ENCODE measurements at regions not wholly inside any gene's neighbourhood (a gene's known extent, or its start where the extent isn't known, plus 50 kb on each side); places are given as distances from the start of the nearest gene placed in this dataset.

- no peak for DNase-seq
These were observed 229.5 kb downstream of the TUSC7 start for GRCh38 chr3:116939091-116939490.

DNA sequence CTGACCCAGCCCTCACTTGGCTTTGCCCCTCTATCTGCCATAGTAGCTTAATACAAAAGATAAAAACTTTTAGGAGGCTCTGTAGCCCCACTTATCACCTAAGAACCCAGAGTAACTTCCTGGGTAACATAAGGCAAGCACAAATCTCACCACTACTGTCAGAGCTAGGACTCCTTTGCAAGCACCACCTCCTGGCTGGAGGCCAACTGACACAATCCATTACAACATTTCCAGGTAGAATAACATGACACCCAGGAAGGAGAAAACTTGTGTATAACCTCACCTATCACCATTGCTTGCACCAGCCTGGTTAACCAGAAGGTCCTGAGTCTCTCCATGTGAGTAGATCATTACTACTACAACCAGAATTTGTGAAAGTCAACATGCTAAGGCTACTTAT, 230.0 kb downstream of the TUSC7 start:
- no peak for DNase-seq

DNA sequence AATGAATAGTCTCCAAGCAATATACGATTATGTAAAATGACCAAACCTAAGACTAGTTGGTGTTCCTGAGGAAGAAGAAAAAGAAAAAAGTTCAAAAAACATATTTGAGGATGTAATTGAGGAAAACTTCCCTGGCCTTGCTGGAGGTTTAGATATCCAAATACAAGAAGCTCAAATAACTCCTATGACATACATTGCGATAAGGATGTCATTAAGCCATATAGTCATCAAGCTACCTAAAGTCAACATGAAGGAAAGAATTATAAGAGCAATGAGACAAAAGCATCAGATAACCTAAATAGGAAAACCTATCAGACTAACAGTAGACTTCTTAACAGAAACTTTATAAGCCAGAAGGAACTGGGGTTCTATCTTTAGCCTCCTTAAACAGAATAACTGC, 231.1 kb downstream of the TUSC7 start:
- DNase-seq, result no peak

DNA sequence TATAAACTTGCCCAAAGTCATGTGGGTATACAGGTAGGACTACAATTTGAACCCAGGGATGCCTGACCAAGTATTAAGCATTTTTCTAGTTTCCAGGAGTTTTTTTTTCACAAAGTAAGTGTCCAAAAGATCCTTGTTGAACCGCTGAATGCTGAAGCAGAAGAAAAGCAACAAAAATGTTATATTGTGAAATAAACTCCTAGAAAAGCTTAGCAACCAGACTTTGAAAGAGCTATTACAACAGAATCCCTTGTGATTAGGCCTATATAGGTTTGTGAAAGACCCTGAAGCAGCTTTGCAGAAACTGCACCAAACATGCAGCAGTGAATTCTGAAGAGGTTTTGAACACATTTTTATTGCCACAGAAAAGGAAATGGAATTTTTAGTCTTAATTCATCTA, 236.8 kb downstream of the TUSC7 start:
- no peak for DNase-seq

DNA sequence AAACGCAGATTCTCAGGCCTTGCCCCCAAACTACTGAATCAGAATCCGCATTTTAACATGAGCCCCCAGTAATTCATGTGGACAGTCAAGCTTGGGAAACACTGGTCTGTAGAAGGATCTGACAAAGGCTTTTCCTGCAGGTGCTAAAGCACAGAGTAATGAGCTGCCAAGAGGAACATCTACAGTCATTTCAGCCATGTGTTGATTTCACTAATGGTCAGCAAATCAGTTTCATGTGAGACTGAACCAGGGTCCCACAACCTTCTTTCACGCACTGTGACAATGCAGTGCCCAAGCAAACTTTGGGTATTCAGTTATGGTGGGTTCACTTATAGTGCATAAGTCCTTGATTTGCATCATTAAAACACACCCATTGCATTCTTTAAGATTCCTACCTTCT, 237.6 kb downstream of the TUSC7 start:
- no peak for DNase-seq

- no peak for DNase-seq
These were observed 238.2 kb downstream of the TUSC7 start for GRCh38 chr3:116947809-116948208.

DNA sequence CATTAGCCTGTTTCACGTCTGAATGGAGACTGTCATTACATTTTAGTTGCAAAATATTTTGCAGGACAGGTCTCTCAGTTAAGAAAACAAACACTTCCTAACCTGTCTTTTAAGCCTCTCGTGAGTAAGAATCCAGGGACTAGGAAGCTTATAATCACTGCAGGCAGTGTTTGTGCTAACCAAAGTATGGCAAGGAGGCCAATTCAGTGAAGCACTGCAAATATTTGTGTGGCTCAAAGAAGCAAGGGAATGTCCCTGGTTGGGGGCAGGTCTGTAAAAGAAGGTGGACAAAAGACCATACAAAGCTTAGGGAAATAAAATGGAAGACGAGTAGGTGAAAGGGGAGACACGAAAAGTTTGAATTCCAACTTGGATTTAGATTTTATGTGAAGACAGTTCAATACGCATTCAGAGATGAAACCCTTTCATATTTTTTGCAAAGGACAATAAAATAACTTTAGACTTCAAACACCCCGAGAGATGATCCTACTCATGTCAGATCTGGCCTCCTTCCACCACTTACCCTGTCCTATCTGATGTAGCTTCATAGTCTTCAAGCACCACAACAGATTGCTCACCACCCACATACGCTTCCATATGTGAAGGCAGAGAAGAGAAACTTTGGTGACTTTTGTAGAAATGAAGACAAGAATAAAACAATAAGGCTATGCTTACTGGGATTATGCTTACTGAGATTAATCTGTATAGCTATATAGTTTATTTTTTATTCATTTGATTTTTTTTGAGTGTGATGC, 240.9 kb downstream of the TUSC7 start:
- DNase-seq, result no peak

- no peak for DNase-seq
These were observed 242.0 kb downstream of the TUSC7 start for GRCh38 chr3:116951610-116952009.

- no peak for DNase-seq
These were observed 248.7 kb downstream of the TUSC7 start for GRCh38 chr3:116958291-116958690.

DNA sequence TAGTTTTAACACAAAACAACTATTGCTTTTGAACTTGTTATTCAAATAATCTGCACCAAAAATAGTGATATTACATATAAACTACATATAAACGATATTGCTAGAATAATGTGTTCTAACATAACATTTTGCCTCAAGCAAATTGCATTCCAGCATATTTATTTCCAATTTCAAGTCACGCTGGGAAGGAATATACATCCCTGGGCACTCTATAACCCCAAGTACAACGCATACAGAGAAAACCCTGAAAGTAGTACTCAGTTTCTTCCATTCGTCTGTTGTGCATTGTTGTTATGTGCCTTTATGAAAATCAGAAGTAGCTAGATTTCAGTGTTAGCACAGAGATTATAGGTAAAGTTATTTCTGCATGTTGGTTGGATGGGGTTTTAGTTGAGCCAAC, 251.5 kb downstream of the TUSC7 start:
- DNase-seq, result no peak

DNA sequence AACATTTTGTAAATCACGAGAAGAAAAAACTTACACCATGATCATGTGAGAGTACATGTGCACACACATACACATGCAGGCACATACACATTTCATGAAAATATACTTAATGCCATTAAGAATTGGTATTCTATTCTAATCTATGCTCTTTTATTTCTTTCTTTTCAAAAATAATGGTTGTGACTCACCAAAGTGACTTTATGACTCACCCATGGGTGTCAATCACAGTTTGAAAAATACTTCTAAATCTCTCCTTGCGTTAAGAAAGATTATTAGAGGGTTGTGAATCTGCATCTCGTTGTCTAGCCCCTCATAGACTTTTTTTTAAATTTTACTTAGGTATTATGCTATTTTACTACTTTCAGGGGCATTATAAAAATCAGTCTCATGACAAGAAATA, 254.2 kb downstream of the TUSC7 start:
- DNase-seq, result no peak

GRCh38 chr3:116966649-116967048, 257.1 kb downstream of the TUSC7 start:
- no peak for DNase-seq

DNA sequence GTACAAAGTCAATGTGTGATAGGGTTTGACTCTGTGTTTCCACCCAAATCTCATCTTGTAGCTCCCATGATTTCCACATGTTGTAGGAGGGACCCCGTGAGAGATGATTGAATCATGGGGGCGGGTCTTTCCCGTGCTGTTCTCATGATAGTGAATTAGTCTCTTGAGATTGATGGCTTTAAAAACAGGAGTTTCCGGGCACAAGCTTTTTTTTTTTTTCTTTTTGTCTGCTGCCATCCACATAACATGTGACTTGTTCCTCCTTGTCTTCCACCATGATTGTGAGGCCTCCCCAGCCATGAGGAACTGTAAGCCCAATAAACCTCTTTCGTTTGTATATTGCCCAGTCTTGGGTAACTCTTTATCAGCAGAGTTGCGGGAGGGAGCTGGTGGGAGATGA, 259.6 kb downstream of the TUSC7 start:
- DNase-seq, result no peak

DNA sequence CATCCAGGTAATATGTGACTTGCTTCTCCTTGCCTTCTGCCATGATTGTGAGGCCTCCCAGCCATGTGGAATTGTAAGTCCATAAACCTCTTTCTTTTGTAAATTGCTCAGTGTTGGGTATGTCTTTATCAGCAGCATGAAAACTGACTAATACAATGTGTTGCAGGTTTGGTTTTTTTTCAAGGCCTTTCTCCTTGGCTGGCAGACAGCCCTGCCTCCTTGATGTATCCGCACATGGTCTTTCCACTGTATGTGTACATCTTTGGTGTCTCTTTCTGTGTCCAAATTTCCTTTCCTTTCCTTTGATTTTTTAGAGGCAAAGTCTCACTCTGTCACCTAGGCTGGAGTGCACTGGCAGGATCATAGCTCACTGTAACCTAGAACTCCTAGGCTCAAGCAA, 260.1 kb downstream of the TUSC7 start:
- DNase-seq, result no peak

- no peak for DNase-seq
These were observed 262.0 kb downstream of the TUSC7 start for GRCh38 chr3:116971531-116971930.

DNA sequence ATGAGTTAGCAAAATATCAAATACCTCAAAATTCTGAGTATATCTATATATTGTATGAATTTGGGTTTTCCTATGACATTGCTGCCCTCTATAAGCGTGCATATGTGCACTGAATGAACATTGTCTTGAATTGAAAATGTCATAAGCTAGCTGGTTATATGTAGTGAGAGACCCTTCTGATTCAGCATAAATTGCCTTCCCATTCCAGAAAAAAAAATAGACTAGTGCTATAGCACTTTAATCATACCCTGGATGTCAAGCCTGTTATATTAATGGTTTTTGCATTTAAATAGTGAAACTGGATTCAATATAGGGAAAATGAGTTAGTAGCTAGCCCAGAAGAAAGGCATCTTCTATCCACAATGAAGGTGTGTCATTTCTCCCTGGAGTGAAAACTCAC, 265.1 kb downstream of the TUSC7 start:
- no peak for DNase-seq

GRCh38 chr3:116977441-116977840, 267.9 kb downstream of the TUSC7 start:
- DNase-seq, result no peak

- no peak for DNase-seq
These were observed 270.5 kb downstream of the TUSC7 start for GRCh38 chr3:116980099-116980498.

- no peak for DNase-seq
These were observed 271.5 kb downstream of the TUSC7 start for GRCh38 chr3:116981089-116981488.

DNA sequence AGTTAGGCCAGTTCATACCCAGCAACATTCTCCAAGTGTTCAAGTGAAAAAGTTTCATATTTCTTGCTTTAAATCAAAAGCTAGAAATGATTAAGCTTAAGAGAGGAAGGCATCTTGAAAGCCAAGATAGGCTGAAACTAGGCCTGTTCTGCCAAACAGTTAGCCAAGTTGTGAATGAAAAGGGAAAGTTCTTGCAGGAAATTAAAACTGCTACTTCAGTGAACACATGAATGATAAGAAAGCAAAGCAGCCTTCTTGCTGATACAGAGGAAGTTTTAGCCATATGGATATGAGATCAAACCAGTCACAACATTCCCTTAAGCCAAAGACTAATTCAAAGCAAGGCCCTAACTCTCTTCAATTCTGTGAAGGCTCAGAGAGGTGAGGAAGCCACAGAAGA, 274.7 kb downstream of the TUSC7 start:
- DNase-seq, result no peak

GRCh38 chr3:116994351-116994879, 284.8 kb downstream of the TUSC7 start:
- no peak for DNase-seq

GRCh38 chr3:117003501-117003900, 293.9 kb downstream of the TUSC7 start:
- DNase-seq, result no peak

DNA sequence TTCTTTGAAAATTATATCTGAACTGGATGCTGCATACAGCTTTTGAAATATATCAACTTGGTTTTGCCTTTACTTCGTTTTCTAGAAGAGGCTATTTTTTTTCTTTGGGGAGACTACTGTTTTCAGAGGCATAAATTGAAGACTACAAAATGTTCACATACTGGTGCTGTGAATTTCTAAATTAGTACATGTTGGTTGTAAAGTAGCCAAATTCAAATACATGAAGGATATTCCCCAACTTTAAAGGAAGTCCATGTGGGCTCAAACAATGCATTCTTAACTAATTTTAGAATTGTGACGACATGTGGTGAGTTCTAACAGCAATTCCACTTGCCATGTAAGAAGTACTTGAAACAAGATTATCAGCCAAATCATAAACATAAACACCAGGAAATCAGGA, 295.7 kb downstream of the TUSC7 start:
- no peak for DNase-seq

DNA sequence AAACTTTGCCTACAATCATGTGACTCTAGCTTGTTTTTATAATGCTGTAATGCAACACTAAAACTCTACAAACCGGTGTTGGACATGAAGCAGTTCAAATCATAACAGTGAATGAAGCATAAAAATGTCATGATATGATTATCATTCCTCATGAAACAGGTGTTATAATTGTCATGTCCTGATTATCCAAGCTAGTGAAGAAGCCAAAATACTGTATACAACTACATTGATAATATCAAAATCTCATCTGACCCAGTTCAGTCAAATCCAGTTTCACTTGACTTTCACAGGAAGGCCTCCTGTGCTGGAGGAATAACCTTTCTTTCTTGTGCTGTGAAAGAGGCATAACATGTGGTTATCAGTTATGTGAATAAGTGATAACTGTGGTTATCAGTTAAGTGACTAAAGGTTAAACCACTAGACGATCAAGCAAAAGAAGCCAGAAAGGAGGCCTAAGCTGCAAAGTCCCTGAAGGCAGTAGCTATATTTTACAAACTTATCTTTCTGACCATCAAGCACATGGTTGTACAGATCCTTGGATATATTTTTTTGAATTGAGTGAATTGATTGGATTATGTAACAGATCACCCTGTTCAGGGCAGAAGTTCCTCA, 296.4 kb downstream of the TUSC7 start:
- no peak for DNase-seq

DNA sequence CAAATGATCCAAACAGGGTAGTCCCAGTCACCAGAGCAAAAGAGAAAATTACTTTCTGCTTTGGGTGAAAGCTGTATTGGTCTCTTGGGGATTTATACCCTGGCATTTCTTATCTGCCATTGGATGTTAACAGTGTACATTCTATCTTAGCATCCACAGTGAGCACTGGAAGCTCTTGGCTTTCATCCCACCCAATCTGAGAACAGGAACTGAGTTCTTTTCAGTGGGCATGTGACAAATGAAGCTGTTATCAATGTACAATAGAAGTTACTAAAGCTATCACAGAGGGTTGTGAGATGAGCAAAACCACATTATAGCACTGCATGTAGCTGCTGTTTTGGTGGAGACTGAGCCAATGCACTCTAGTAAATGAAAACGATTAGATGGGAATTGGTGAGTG, 300.7 kb downstream of the TUSC7 start:
- DNase-seq, result no peak

All from stimulated activated CD4-positive, alpha-beta T cell treated with anti-CD3 and anti-CD28 coated beads, Interleukin-4, amount 100 ng/mL, for 4 hours (primary cell).